Epithelial cell of proximal tubule (primary cell): ENCODE measurements at regions not wholly inside any gene's neighbourhood (a gene's known extent, or its start where the extent isn't known, plus 50 kb on each side); places are given as distances from the start of the nearest gene placed in this dataset.

ENCODE experiments used
- DNase-seq: peaks from one replicate; pipeline ENCODE4 v3.0.0-alpha.2; 2011; ENCODE audit warnings: low read depth
- H3K4me3 ChIP-seq: 2 replicates; pipeline ENCODE4 v1.5.1; 2011; ENCODE audit warnings: low read depth, mild to moderate bottlenecking, low read length
- CTCF ChIP-seq: conservative IDR thresholded peaks from 2 replicates; pipeline ENCODE4 v1.5.1; 2012; ENCODE audit warnings: low read depth, mild to moderate bottlenecking, low read length

- TF ChIP-seq CTCF, result no peak
- DNase-seq, result no peak
- H3K4me3 ChIP-seq, result no peak overlapping the region
Measured at GRCh38 chr4:156456830-156457229, 503.2 kb upstream of the CTSO start.

DNA sequence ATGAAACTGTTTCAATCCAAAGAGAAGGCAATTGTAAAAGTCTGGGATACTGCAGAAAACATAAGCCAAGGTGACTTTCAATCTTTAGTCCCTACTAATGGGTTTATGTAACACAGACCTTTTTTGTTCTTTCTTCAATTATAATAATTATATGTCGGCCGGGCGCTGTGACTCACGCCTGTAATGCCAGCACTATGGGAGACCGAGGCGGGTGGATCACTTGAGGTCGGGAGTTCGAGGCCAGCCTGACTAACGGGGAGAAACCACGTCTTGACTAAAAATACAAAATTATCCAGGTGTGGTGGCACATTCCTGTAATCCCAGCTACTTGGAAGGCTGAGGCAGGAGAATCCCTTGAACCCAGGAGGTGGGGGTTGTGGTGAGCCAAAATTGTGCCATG is 489.8 kb upstream of the CTSO start:
- no peak for TF ChIP-seq CTCF
- H3K4me3 ChIP-seq, result no peak overlapping the region
- DNase-seq, result no peak

DNA sequence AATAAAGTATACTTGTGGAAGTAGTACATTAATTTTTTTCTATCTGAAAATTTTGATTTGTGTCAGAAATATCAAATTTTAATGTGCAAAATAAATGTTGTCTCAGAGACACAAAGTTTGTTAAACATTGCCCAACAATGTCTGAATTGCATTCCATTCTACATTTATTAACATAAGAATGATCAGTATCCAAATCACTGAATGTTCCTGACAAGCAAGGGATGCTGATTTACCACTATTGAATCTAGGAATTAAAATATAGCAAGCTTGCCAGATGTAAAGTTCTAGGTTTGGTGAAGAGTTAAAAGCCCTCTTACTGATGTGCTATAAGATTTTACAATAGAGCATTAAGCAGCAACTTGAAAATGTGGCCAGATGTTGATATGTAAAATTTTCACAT is 489.2 kb upstream of the CTSO start:
- DNase-seq, result no peak
- no peak for TF ChIP-seq CTCF
- H3K4me3 ChIP-seq, result no peak overlapping the region

GRCh38 chr4:156439576-156440200 is 486.0 kb upstream of the CTSO start:
- H3K4me3 ChIP-seq, result no peak overlapping the region
- TF ChIP-seq CTCF, result no peak
- DNase-seq, result no peak

GRCh38 chr4:156437666-156438065 is 484.0 kb upstream of the CTSO start:
- no peak for TF ChIP-seq CTCF
- no peak for DNase-seq
- no peak overlapping the region for H3K4me3 ChIP-seq

DNA sequence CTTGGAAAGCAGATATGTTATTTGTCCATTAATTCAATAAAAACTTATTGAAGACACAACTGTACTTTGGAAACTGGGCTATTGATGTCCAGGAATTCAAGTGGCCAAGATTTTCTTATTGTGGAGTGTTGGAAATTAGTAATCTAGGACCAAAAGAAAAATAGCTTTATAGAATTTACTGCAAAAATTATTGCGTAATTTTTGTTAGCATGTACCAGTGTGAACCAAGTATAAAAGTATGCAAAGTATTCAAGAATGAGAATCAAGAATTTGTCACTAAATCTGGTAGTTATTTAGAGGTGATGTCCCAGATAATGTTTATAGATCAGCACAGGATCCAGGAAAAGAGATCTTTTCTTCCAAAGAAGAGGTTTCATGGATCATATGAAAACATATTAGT is 468.9 kb upstream of the CTSO start:
- peak; percentile 1 for DNase-seq
- no peak for TF ChIP-seq CTCF
- no peak overlapping the region for H3K4me3 ChIP-seq

- no peak overlapping the region for H3K4me3 ChIP-seq
- no peak for TF ChIP-seq CTCF
- no peak for DNase-seq
Measured at GRCh38 chr4:156420623-156421022, 467.0 kb upstream of the CTSO start.
